B cell (primary cell): ENCODE measurements at regions not wholly inside any gene's neighbourhood (a gene's known extent, or its start where the extent isn't known, plus 50 kb on each side); places are given as distances from the start of the nearest gene placed in this dataset.

Experiments used
- ATAC-seq: fragments of 200-7000 bp; cut with Tn5 transposase; one replicate; pipeline ENCODE4 v1.10.0; 2021; ENCODE audit warnings: low read depth, mild to moderate bottlenecking, moderate number of reproducible peaks, moderate library complexity
- CTCF ChIA-PET: fragments of 350-600 bp; sonication (Branson Sonifier 250); formaldehyde crosslinking; loops from one replicate; lab custom pipeline; 2021; ENCODE audit warnings: antibody characterized with exemption, inconsistent platforms; lab: Charles Lee
- POLR2A ChIA-PET: fragments of 350-600 bp; sonication (Branson Sonifier 250); formaldehyde crosslinking; loops from one replicate; lab custom pipeline; 2021; ENCODE audit warnings: antibody characterized with exemption; lab: Charles Lee
- DNase-seq: peaks from one replicate; pipeline ENCODE4 v3.0.0; 2013
- H2AFZ ChIP-seq: 2 replicates; pipeline ENCODE4 v1.6.1; 2012; ENCODE audit warnings: mild to moderate bottlenecking, low read depth, low read length; ENCODE audit not compliant: insufficient read depth, poor library complexity, severe bottlenecking
- H3K27ac ChIP-seq, 2 donors: 1 replicate in 1 of 2; 2 replicates in 1 of 2; pipeline ENCODE4 v1.5.1; 2012 to 2013; ENCODE audit warnings: low read length in 2 of 2, mild to moderate bottlenecking in 2 of 2, moderate library complexity in 1 of 2
- H3K27me3 ChIP-seq, 4 experiments: fragments of 200-600 bp in 1 of 4; sonication (generic) in 1 of 4; replicated peaks in 1 of 4; 1 replicate in 2 of 4; 2 replicates in 2 of 4; pipeline versions ENCODE4 v1.6.1 to v1.7.0; 2013 to 2016; ENCODE audit warnings: low read length in 3 of 4, mild to moderate bottlenecking in 2 of 4, mixed read lengths in 1 of 4, moderate library complexity in 1 of 4; ENCODE audit not compliant: insufficient read depth in 4 of 4, control insufficient read depth in 3 of 4; ENCODE audit errors: control extremely low read depth in 1 of 4
- H3K36me3 ChIP-seq, 2 experiments: replicated peaks in 1 of 2; 1 replicate in 1 of 2; 2 replicates in 1 of 2; pipeline versions ENCODE4 v1.6.1 to v1.7.1; 2013; ENCODE audit warnings: low read length in 1 of 2; ENCODE audit not compliant: insufficient read depth in 2 of 2, control insufficient read depth in 1 of 2; ENCODE audit errors: control extremely low read depth in 1 of 2, extremely low read depth in 1 of 2
- H3K4me1 ChIP-seq, 2 donors: fragments of 200-600 bp in 1 of 2; sonication (generic) in 1 of 2; 1 replicate in 1 of 2; 2 replicates in 1 of 2; pipeline versions ENCODE4 v1.5.1 to v1.6.1; 2013 to 2017; ENCODE audit warnings: low read length in 2 of 2; ENCODE audit not compliant: control insufficient read depth in 2 of 2, insufficient read depth in 2 of 2
- H3K4me2 ChIP-seq: replicated peaks from 2 replicates; pipeline ENCODE3; 2012; ENCODE audit warnings: mild to moderate bottlenecking, low read depth, low read length; ENCODE audit not compliant: poor library complexity, severe bottlenecking
- H3K4me3 ChIP-seq, 5 experiments: fragments of 200-600 bp in 1 of 5; sonication (generic) in 1 of 5; 1 replicate in 3 of 5; 2 replicates in 2 of 5; pipeline versions ENCODE4 v1.5.1 to v1.7.0; 2011 to 2016; ENCODE audit warnings: low read length in 4 of 5, mild to moderate bottlenecking in 4 of 5, low read depth in 2 of 5, control low read depth in 1 of 5, moderate library complexity in 1 of 5; ENCODE audit not compliant: insufficient read depth in 1 of 5; ENCODE audit errors: control extremely low read depth in 1 of 5, extremely low read depth in 1 of 5
- H3K79me2 ChIP-seq: fragments of 200-600 bp; sonication (generic); one replicate; pipeline ENCODE4 v1.6.0; 2016; ENCODE audit warnings: low read length; ENCODE audit not compliant: control insufficient read depth, insufficient read depth
- H3K9ac ChIP-seq: fragments of 200-600 bp; sonication (generic); 2 replicates; pipeline ENCODE4 v1.6.1; 2017; ENCODE audit warnings: mild to moderate bottlenecking, low read length, moderate library complexity
- H3K9me3 ChIP-seq, 3 donors: one replicate each; pipeline versions ENCODE4 v1.6.1 to v1.7.1; 2013; ENCODE audit warnings: low read length in 2 of 3; ENCODE audit not compliant: control insufficient read depth in 2 of 3, insufficient read depth in 1 of 3; ENCODE audit errors: control extremely low read depth in 1 of 3
- H4K20me1 ChIP-seq: 2 replicates; pipeline ENCODE4 v1.6.0; 2012; ENCODE audit warnings: mild to moderate bottlenecking, low read length; ENCODE audit not compliant: insufficient read depth, control insufficient read depth, poor library complexity, severe bottlenecking
- H3K27ac Mint-ChIP-seq: one replicate; pipeline ENCODE4 v1.8.0; 2021; ENCODE audit warnings: mixed read lengths
- H3K27me3 Mint-ChIP-seq: one replicate; pipeline ENCODE4 v1.8.0; 2021; ENCODE audit warnings: mixed read lengths
- H3K4me1 Mint-ChIP-seq: one replicate; pipeline ENCODE4 v1.8.0; 2021; ENCODE audit warnings: mixed read lengths
- H3K4me3 Mint-ChIP-seq: one replicate; pipeline ENCODE4 v1.8.0; 2021; ENCODE audit warnings: mixed read lengths
- H3K9me3 Mint-ChIP-seq: one replicate; pipeline ENCODE4 v1.8.0; 2022; ENCODE audit warnings: mixed read lengths; ENCODE audit not compliant: insufficient read depth
- CTCF ChIP-seq: fragments of 200-600 bp; IDR thresholded peaks from one replicate; pipeline ENCODE4 v1.8.0; 2022; ENCODE audit warnings: antibody characterized with exemption, mild to moderate bottlenecking
- EZH2 ChIP-seq: IDR thresholded peaks from 2 replicates; pipeline ENCODE4 v1.6.1; 2012; ENCODE audit warnings: borderline replicate concordance, low read depth, mild to moderate bottlenecking, moderate library complexity, low read length; ENCODE audit not compliant: insufficient read depth, poor library complexity, severe bottlenecking
- WGBS: methylation state at CpG from one replicate; pipeline ENCODE4 v1.1.5; 2013; ENCODE audit warnings: missing lambda C conversion rate; ENCODE audit not compliant: insufficient coverage; 5-methylcytosine and 5-hydroxymethylcytosine counted together
- intact Hi-C: fragments of 100-400 bp; cut with micrococcal nuclease; formaldehyde crosslinking; loops from one replicate; pipeline ENCODE4 v1.10.0; 2022

GRCh38 chr4:182063651-182064050, 179.6 kb upstream of the TENM3 start:
- H4K20me1 ChIP-seq = no peaks in the 10 kb centered on the region
- no peak overlapping the region for H3K4me3 ChIP-seq
- TF ChIP-seq EZH2 = no peak
- TF ChIP-seq CTCF = no peak
- no CpG with 5 or more reads among the region's 2 CpGs for WGBS
- no peak for DNase-seq
- intact Hi-C loops = no loop called here
- Mint-ChIP-seq H3K4me3 (no peak overlapping the region), H3K27ac (no peak overlapping the region), H3K4me1 (no peaks in the 10 kb centered on the region), H3K9me3 (peaks cover 9% of the 10 kb centered on the region), H3K27me3 (no peaks in the 10 kb centered on the region)
- H3K27me3 ChIP-seq = no peaks in the 10 kb centered on the region
- peaks cover 0 to 3% (median 0%) of the 10 kb centered on the region in 3 donors for H3K9me3 ChIP-seq
- ChIA-PET POLR2A (no interaction called here), CTCF (no interaction called here)
- H3K27ac ChIP-seq = no peak overlapping the region
- no peaks in the 10 kb centered on the region for H3K36me3 ChIP-seq
- no peaks in the 10 kb centered on the region for H3K4me1 ChIP-seq
- no peak for ATAC-seq
- H3K4me2 ChIP-seq = no peak overlapping the region
- H3K9ac ChIP-seq = no peak overlapping the region
- H2AFZ ChIP-seq = no peak overlapping the region
- no peaks in the 10 kb centered on the region for H3K79me2 ChIP-seq

- Histone ChIP-seq H4K20me1 (no peaks in the 10 kb centered on the region), H2AFZ (no peak overlapping the region), H3K27me3 (no peaks in the 10 kb centered on the region), H3K4me1 (no peaks in the 10 kb centered on the region), H3K27ac (no peak overlapping the region), H3K36me3 (no peaks in the 10 kb centered on the region), H3K4me2 (no peak overlapping the region), H3K79me2 (no peaks in the 10 kb centered on the region), H3K9ac (no peak overlapping the region), H3K9me3 (peaks cover 0 to 3% (median 0%) of the 10 kb centered on the region in 3 donors), H3K4me3 (no peak overlapping the region)
- Mint-ChIP-seq H3K27ac (no peak overlapping the region), H3K27me3 (no peaks in the 10 kb centered on the region), H3K9me3 (peaks cover 9% of the 10 kb centered on the region), H3K4me1 (no peaks in the 10 kb centered on the region), H3K4me3 (no peak overlapping the region)
- CTCF ChIA-PET = no interaction called here
- TF ChIP-seq CTCF (no peak), EZH2 (no peak)
- ATAC-seq (no peak), DNase-seq (no peak)
- POLR2A ChIA-PET = no interaction called here
- intact Hi-C loops = no loop called here
- WGBS = 86% methylated on average over 13 of the region's 17 CpGs
Observed at GRCh38 chr4:182065255-182065654, 177.9 kb upstream of the TENM3 start.
